Natural killer cell (primary cell): ENCODE measurements at regions not wholly inside any gene's neighbourhood (a gene's known extent, or its start where the extent isn't known, plus 50 kb on each side); places are given as distances from the start of the nearest gene placed in this dataset.

Source experiments
- ATAC-seq, 3 donors: fragments of 150-1000 bp in 2 of 3; fragments of 200-7000 bp in 1 of 3; cut with Tn5 transposase; 1 replicate in 1 of 3; 2 replicates in 2 of 3; pipeline ENCODE4 v1.10.0; 2021; ENCODE audit warnings: mild to moderate bottlenecking in 2 of 3, moderate library complexity in 2 of 3
- DNase-seq, 2 donors: peaks; one replicate each; pipeline versions ENCODE4 v3.0.0 to v3.0.0-alpha.2; 2013 to 2021; ENCODE audit warnings: mixed read lengths in 1 of 2
- H3K27ac ChIP-seq: one replicate; pipeline ENCODE4 v1.5.1; 2013; ENCODE audit warnings: mild to moderate bottlenecking, low read length
- H3K27me3 ChIP-seq: one replicate; pipeline ENCODE4 v1.6.1; 2013; ENCODE audit warnings: low read length; ENCODE audit not compliant: control insufficient read depth, insufficient read depth
- H3K36me3 ChIP-seq: one replicate; pipeline ENCODE4 v1.6.1; 2013; ENCODE audit warnings: low read length; ENCODE audit not compliant: control insufficient read depth, insufficient read depth
- H3K4me1 ChIP-seq: one replicate; pipeline ENCODE4 v1.6.1; 2013; ENCODE audit warnings: low read length; ENCODE audit not compliant: control insufficient read depth, insufficient read depth
- H3K4me3 ChIP-seq: one replicate; pipeline ENCODE4 v1.5.1; 2013; ENCODE audit warnings: low read length
- H3K9me3 ChIP-seq: one replicate; pipeline ENCODE4 v1.6.1; 2013; ENCODE audit warnings: low read length; ENCODE audit not compliant: control insufficient read depth, insufficient read depth
- H3K27ac Mint-ChIP-seq, 2 donors: one replicate each; pipeline ENCODE4 v1.8.0; 2022; ENCODE audit warnings: mild to moderate bottlenecking in 2 of 2, mixed read lengths in 2 of 2, moderate library complexity in 1 of 2
- H3K27me3 Mint-ChIP-seq, 2 donors: one replicate each; pipeline ENCODE4 v1.8.0; 2022; ENCODE audit warnings: low read depth in 2 of 2, mixed read lengths in 2 of 2
- H3K36me3 Mint-ChIP-seq: one replicate; pipeline ENCODE4 v1.8.0; 2022; ENCODE audit warnings: mixed read lengths
- H3K4me1 Mint-ChIP-seq, 2 donors: one replicate each; pipeline ENCODE4 v1.8.0; 2022; ENCODE audit warnings: mixed read lengths in 2 of 2
- H3K4me3 Mint-ChIP-seq: one replicate; pipeline ENCODE4 v1.8.0; 2022; ENCODE audit warnings: mild to moderate bottlenecking, moderate library complexity, mixed read lengths
- H3K9me3 Mint-ChIP-seq, 2 donors: one replicate each; pipeline ENCODE4 v1.8.0; 2022; ENCODE audit warnings: mixed read lengths in 2 of 2
- CTCF ChIP-seq: fragments of 200-600 bp; IDR thresholded peaks from one replicate; pipeline ENCODE4 v1.8.0; 2022; ENCODE audit warnings: antibody characterized with exemption
- WGBS: methylation state at CpG from one replicate; pipeline ENCODE4 v1.1.7; 2013; ENCODE audit warnings: missing lambda C conversion rate; ENCODE audit not compliant: insufficient coverage; 5-methylcytosine and 5-hydroxymethylcytosine counted together
- intact Hi-C: fragments of 100-400 bp; cut with micrococcal nuclease; formaldehyde crosslinking; loops from one replicate; pipeline ENCODE4 v1.14.2; 2022

- no peaks in the 10 kb centered on the region for H3K4me1 ChIP-seq
- Mint-ChIP-seq H3K27ac (no peak overlapping the region), H3K4me1 (no peaks in the 10 kb centered on the region), H3K4me3 (no peak overlapping the region), H3K9me3 (peaks cover 7 to 13% of the 10 kb centered on the region in 2 donors), H3K27me3 (no peaks in the 10 kb centered on the region), H3K36me3 (no peaks in the 10 kb centered on the region)
- 78% methylated on average over 2 of the region's 2 CpGs for WGBS
- no peak overlapping the region for H3K27ac ChIP-seq
- no peaks in the 10 kb centered on the region for H3K36me3 ChIP-seq
- H3K9me3 ChIP-seq = no peaks in the 10 kb centered on the region
- DNase-seq (no peak), ATAC-seq (no peak)
- intact Hi-C loops = no loop called here
- H3K4me3 ChIP-seq = no peak overlapping the region
- no peaks in the 10 kb centered on the region for H3K27me3 ChIP-seq
- no peak for TF ChIP-seq CTCF
These were observed 155.6 kb upstream of the PITX2 start for GRCh38 chr4:110778521-110778920.

- H3K27ac Mint-ChIP-seq = no peak overlapping the region
- no peak overlapping the region for H3K4me3 Mint-ChIP-seq
- no peaks in the 10 kb centered on the region for H3K4me1 Mint-ChIP-seq
- no peak for ATAC-seq
- WGBS = 93% methylated on average over 1 of the region's 1 CpG
- H3K27me3 Mint-ChIP-seq = no peaks in the 10 kb centered on the region
- H3K4me1 ChIP-seq = no peaks in the 10 kb centered on the region
- H3K9me3 Mint-ChIP-seq = peaks cover 10 to 18% of the 10 kb centered on the region in 2 donors
- no peaks in the 10 kb centered on the region for H3K36me3 Mint-ChIP-seq
- no peak overlapping the region for H3K4me3 ChIP-seq
- no peaks in the 10 kb centered on the region for H3K9me3 ChIP-seq
- intact Hi-C loops = no loop called here
- no peak for TF ChIP-seq CTCF
- no peaks in the 10 kb centered on the region for H3K36me3 ChIP-seq
- no peaks in the 10 kb centered on the region for H3K27me3 ChIP-seq
- no peak overlapping the region for H3K27ac ChIP-seq
- no peak for DNase-seq
These were observed 157.7 kb upstream of the PITX2 start for GRCh38 chr4:110780538-110780937.

- no peaks in the 10 kb centered on the region for H3K36me3 ChIP-seq
- WGBS = 75% methylated on average over 3 of the region's 4 CpGs
- H3K27me3 ChIP-seq = no peaks in the 10 kb centered on the region
- TF ChIP-seq CTCF = no peak
- no peak overlapping the region for H3K4me3 ChIP-seq
- H3K4me1 Mint-ChIP-seq = no peaks in the 10 kb centered on the region
- intact Hi-C loops = no loop called here
- H3K9me3 ChIP-seq = no peaks in the 10 kb centered on the region
- H3K4me1 ChIP-seq = no peaks in the 10 kb centered on the region
- no peak overlapping the region for H3K27ac ChIP-seq
- H3K27me3 Mint-ChIP-seq = no peaks in the 10 kb centered on the region
- no peak for ATAC-seq
- DNase-seq = no peak
- H3K36me3 Mint-ChIP-seq = no peaks in the 10 kb centered on the region
- H3K4me3 Mint-ChIP-seq = no peak overlapping the region
- H3K27ac Mint-ChIP-seq = no peak overlapping the region
- peaks cover 10 to 19% of the 10 kb centered on the region in 2 donors for H3K9me3 Mint-ChIP-seq
These were observed 159.1 kb upstream of the PITX2 start for GRCh38 chr4:110781944-110782343.

- H3K27ac Mint-ChIP-seq = no peak overlapping the region
- H3K36me3 ChIP-seq = no peaks in the 10 kb centered on the region
- no peaks in the 10 kb centered on the region for H3K9me3 ChIP-seq
- no peaks in the 10 kb centered on the region for H3K27me3 ChIP-seq
- H3K4me1 ChIP-seq = no peaks in the 10 kb centered on the region
- no peaks in the 10 kb centered on the region for H3K36me3 Mint-ChIP-seq
- H3K4me3 ChIP-seq = no peak overlapping the region
- H3K4me1 Mint-ChIP-seq = no peaks in the 10 kb centered on the region
- intact Hi-C loops = no loop called here
- H3K27ac ChIP-seq = no peak overlapping the region
- 87% methylated on average over 4 of the region's 4 CpGs for WGBS
- TF ChIP-seq CTCF = no peak
- ATAC-seq (no peak), DNase-seq (no peak)
- peaks cover 9 to 20% of the 10 kb centered on the region in 2 donors for H3K9me3 Mint-ChIP-seq
- no peaks in the 10 kb centered on the region for H3K27me3 Mint-ChIP-seq
- no peak overlapping the region for H3K4me3 Mint-ChIP-seq
These were observed 164.2 kb upstream of the PITX2 start for GRCh38 chr4:110787109-110787508.
